ENCODE measurements at regions not wholly inside any gene's neighbourhood (a gene's known extent, or its start where the extent isn't known, plus 50 kb on each side); places are given as distances from the start of the nearest gene placed in this dataset.

DNA sequence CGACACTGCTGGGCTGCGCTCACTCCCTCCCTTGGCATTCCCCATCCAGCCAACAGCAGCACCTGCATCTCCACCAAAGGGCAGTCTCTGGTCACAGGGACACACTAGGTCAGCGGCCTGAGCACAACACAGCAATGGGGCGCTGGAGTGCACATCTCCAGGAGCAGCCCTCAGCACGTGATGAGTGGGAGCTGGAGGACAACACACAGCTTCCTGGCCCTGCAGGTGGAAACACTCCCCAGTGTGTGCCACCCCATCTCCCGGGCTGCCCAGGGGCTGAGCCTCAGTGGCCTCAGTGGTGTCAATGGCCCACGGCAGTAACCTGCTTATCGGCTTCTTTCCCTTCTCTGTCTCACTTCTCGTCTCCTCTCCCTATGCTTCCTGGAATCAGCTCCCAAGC lies 96.8 kb upstream of the VSTM2B start:
- no peak for DNase-seq

DNA sequence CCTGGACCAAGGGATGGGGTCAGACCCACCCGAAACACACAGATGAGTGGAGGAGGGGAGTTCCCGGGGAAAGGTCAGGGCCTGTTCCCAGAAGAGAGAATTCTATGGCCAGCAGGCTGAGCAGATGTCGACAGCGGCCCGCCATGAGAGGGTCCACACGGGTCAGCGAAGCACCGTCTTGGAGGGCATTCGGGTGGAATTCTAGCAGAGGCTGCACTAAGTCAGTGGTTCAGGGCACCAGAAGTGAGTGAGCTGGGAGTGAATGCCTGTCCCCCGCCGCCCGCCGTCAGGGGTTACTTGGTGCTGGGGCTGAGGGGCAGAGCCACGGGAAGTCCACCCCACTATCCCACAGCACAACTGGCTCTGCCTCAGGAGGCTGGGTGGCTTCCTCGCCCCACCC lies 96.2 kb upstream of the VSTM2B start:
- DNase-seq: no peak

DNA sequence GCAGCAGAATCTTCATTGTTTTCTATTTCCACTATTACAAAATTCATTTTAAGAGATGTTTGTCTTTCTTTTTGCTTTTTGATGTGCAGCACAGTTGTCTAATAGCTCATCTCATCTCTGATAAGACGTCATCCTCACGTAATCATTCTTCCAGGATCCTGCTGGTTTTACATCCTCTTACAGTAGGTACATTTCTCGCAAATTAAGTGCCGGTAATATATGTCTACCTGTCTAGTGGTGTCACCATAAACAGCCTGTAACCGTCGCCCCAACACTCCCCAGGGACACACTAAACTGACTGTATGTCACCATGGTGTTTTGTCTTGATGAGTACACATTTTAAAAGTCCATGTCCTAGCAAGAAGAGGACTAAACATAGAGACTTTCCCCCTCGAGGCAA lies 94.5 kb upstream of the VSTM2B start:
- DNase-seq: no peak

DNA sequence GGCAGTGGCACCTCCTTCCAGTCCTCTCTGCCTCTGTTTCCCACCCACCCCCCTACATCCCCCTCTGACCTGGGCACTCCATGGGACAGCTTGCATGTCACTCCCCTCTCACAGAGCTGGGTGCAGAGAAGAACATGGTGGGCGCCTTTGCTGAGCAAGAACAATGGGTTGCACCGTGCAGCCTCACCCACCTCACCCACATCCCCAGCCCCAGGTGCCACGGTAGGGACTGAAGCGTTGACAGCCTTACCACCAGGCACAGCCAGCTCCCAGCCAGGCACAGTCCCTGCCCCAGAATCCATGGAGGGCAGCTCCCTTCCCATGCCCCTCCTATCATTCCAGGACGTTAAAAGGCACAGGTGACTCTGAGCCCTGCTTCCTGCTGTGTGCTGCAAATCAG lies 93.1 kb upstream of the VSTM2B start:
- no peak for DNase-seq

DNA sequence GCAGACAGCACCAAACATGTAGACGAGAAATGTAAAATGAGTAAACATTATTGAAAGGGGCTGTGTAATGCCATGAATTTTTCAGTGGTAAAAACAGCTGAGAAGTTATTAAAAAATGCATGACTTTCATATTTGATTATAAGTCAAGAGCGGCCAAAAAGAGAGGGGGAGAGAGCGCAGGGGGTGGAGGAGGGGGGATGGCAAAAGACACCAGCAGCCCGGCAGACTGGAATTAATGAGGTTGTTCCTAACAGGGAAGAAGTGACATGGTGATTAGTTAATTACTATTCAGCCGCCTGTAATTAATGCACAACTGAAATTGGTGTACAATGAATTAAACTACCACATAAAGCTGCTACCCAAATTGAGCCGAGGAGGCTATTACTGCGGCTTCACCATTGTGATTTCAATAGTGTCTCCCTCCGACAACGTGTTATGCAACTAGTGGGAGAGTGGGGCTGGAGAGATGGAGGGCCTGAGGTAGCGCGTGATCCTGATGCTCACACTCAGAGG lies 89.1 kb upstream of the VSTM2B start:
- DNase-seq: no peak

DNA sequence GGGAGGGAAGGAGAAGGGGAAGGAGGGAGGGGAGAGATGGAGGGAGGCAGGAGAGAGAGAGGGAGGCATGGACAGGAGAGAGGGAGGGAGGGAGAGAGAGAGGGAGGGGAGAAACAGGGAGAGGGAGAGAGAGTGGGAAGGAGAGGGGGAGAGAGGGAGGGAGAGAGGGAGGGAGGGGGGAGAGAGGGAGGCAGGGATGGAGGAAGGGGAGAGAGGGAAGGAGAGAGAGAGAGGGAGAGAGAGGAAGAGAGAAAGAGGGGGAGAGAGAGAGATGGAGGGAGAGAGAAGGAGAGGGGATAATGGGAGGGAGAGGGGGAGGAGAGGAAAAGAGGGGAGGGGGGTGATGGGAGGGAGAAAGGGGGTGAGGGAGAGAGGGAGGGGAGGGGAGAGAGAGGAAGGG lies 86.8 kb upstream of the VSTM2B start:
- no peak for DNase-seq

DNA sequence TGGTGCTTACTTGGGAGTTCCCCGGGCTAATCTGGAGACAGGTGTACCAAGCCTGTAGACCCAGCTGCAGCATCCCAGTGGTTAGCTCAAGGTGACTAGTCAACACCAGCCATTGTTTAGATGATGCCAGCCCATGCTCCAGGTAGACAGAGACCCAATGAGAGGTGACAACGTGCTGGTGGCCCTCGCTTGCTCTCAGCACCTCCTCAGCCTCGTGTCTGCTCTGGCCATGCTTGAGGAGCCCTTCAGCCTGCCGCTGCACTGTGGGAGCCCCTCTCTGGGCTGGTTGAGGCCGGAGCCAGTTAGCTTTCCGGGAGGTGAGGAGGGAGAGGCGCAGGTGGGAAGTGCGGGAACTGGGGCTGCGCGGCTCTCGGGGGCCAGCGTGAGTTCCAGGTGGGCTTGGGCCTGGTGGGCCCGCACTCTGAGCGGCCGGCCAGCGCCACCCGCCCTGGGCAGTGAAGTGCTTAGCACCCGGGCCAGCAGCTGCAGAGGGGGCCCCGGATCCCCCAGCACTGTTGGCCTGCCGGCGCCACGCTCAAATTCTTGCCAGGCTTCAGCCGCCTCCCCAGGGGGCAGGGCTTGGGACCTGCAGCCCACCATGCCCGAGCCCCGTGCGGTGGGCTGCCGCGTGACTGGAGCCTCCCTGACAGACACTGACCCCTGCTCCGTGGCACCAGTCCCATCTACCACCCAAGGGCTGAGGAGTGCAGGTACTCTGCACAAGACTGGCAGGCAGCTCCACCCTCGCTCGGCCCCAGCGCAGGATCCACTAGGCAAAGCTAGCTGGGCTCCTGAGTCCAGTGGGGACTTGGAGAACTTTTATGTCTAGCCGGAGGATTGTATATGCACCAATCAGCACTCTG lies 85.9 kb upstream of the VSTM2B start:
- DNase-seq: no peak

DNA sequence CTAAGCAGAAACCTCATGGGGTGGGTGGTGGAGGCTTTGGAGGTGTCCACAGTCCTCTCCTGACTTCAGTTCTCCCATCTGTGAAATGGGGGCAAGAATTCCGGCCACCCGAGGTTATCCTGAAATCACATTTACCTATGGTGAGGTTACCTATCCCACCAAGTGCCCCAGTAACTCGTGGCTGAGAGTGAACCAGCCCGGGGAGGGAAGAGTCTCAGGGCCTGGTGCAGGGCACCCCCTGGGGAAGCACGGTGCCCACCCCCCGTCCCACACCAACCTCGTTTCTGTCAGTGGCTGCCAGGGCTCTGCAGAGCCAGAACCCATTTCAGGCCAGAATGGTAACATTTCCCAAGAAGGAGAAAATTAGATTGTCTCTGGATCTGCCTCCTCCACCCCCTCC lies 83.7 kb upstream of the VSTM2B start:
- no peak for DNase-seq

DNA sequence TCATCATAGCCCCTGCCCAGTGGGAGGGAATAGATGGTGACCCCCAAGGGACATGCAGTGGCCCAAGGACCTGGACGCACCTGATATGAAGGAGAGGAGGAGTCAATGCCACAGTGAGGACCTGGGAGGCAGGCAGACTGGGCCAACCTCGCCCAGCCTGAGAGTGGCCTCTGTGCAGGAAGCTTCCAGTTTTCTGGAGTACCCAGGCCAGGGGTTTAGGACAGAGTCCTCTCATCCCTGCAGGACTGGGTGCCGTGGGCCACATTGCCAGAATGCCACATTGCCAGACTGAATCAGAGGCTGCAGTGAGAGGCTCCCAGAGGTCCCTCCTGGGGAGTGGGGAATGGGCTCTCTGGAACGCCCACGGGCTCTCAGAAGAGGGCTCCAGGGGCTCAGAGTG lies 82.9 kb upstream of the VSTM2B start:
- no peak for DNase-seq

DNA sequence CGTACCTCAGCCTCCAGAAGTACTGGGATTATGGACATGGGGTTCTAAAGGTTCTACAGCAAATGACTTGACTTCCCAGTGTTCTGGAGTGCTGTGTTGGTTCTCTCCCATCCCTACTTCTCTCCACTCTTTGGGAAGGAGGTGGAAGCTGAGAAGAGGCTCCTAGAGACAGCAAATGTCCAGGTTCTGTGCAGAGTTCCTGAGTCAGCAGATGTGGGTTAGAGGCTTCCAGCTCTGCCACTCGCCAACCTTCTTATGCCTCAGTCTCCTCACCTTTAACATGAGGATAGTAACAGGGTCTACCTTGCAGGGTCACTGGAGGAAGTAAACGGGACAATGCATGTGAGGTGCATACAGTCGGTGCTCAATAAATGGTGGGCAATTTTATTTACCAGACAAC lies 80.5 kb upstream of the VSTM2B start:
- DNase-seq: no peak

DNA sequence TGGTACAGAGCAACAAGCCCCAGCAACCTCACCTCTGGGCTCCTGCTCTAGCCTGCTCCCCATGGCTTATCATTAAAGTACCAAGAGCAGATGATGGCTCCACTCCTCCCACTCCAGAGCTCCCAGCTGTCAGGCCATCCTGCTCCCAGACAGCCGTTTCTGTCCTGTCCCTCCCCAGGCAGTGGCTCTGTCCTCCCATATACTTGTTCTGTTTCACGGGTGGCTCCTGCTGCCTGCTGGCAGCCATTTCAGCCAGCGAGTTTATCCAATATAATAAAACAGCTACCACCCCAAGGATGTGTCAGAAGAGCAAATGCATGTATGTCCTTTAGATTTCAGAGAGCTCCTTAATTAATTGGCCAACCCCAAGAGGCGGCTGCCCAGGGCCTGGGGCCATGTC lies 79.4 kb upstream of the VSTM2B start:
- no peak for DNase-seq

DNA sequence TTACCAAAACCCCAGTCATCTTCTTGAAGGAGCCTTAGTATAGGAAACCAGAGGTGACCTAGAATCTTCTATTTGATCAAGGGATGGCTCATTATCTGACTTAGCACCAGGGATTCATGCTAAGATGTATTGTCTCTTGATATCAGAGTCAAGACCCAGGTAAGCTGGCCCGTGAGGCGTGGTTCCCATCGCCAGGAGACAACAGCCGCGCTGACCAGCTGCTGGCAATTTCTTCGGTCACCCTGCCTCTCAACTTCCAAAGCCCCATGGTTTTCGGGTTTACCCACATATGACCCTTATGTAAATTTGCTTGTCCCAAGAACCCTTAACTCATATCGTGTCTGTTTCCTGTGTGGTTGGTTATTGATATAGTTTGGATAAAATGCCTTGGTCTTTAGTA lies 77.7 kb upstream of the VSTM2B start:
- DNase-seq: no peak

DNA sequence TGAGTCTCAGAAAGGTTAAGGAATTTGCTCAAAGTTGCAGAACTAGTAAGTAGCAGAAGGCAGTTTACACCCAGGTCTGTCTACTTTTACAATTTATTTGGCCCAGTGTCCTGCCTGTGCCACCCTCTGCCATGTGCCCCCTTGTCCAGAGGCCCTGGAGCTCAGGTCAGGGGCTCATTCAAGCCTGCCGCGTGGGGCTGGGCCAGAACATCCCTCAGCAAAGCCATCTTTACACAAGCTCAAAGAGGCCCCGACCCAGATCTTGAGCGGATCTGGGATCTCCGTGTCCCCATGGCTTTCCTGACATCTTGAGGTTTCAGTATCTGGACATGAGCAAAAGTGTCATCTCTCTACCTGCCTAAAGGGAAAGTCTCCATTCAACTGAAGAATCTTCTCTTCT lies 76.4 kb upstream of the VSTM2B start:
- DNase-seq: no peak

DNA sequence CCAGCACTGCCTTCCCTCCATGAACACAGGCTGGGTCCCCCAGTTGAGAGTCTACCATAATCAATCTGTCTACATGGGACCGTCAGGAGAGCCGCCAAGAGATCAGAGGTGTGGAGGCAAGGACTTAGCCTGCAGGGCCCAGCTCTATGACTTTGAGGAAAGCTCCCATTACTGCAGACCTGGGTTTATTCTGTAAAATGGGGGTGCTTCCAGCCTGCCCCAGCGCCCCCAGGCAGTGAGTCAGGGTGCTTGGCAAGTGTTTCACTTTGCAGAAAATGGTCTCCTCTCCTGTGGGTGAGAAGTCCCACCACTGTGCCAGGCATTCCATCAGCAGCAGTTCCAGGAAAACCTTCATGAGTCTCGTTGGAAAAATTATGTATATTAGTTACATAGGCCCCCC lies 75.5 kb upstream of the VSTM2B start:
- DNase-seq: no peak

DNA sequence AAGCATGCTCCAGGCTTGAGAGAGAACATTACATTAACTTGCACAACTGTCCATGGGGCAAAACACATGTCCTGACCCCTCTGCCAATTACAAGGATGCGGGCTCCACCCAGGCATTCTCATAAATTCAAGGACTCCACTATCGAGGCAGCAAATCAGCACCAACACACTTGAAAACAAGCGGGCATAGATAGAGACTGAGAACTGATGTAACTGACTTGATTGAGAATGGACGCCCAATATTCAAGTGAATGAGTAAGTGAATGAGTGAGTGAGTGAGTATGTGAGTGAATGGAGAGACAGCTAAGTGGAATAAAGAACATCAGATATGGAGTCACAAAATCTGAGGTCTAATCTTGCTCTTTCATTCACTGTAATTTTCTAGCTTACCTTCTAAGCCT lies 75.0 kb upstream of the VSTM2B start:
- DNase-seq: no peak

DNA sequence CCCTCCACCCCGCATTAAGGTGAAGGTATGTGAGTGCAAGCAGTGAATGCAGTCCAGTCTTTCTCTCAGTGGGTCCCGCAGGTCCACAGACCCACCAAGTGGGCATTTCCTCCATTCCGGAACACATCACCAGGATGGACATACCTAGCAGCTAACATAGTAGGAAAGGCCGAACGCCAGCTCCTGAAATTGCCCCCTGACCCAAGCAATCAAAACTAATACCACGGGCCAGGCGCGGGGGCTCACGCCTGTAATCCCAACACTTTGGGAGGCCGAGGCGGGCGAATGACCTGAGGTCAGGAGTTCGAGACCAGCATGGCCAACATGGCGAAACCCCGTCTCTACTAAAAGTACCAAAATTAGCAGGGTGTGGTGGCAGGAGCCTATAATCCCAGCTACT lies 71.7 kb upstream of the VSTM2B start:
- DNase-seq: no peak

DNA sequence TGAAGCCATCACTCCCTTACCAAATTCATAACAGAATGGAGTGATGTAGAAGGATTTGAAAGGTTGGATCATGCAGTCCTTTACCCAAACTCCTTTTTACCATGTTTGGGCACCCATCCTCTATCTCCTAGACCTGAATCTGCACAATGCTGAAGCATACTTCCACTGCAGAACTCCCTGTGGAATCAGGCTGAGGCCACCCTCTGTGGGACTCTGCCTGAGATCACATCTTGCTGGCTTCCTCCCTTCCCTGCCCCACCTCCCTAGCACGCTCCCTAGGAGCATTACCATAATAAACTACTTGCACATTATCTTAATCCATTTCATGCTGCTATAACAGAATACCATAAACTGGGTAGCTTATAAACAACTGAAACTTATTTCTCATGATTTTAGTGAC lies 68.4 kb upstream of the VSTM2B start:
- DNase-seq: no peak

DNA sequence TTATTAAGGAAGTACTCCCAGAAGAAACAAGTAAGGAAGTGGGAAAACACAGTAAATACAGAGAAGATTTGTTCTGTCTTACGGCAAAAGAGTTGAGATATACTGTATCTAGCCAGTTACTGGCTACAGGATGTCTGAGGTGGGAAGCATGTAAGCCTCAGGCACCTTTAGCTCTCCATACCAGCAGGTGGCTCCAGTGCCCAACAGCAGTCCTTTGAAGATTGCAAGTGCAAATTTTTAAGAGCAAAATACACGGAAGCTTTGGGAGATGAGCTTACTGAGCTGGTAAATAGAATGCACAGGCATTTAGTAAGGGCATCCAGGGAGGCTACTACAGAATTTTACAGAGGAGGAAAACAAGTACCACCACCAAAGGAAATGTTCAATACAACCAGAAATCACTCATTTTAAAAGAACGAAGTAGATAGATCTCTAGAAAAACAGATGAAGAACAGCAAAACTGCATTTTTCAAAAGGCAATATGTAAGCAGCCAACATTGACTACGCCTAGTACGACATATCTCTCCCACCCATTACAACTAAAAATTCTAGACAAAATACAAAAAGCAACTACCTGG lies 57.9 kb upstream of the VSTM2B start:
- DNase-seq: no peak

DNA sequence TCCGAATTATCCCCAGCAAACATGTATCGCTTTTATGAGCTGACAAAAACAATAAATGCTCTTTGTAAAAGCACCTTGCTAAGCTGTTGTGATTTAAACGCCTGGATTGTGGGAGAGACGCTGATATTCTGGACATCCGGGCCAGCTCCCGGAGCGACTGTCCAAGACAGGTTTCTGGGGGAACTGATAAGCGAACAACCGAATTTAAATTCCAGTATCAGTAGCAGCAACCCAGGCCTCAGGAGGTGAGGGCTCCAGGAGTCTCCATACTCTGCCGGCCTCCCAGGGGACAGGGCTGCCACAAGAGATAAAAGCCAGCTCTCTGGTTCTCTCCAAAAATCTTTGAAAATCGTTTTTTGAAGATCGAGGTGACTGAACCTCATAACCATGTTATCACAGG lies 50.3 kb upstream of the VSTM2B start:
- DNase-seq: no peak
